AG04450 (cell line): ENCODE measurements at regions not wholly inside any gene's neighbourhood (a gene's known extent, or its start where the extent isn't known, plus 50 kb on each side); places are given as distances from the start of the nearest gene placed in this dataset.

Experiments used
- CTCF ChIA-PET: fragments of 300-600, 350-600 bp; formaldehyde crosslinking; extraction: SDS; loops from one replicate; lab custom pipeline; 2022; ENCODE audit warnings: antibody characterized with exemption, inconsistent platforms; lab: Charles Lee
- POLR2A ChIA-PET: fragments of 350-600 bp; formaldehyde crosslinking; extraction: SDS; loops from one replicate; lab custom pipeline; 2021; ENCODE audit warnings: antibody characterized with exemption, inconsistent platforms; lab: Yijun Ruan, JAX
- DNase-seq: peaks from one replicate; pipeline ENCODE4 v3.0.0-alpha.2; 2011; ENCODE audit warnings: low read depth, low spot score
- H3K27ac ChIP-seq: one replicate; pipeline ENCODE4 v1.5.1; 2012; ENCODE audit warnings: low read depth, low read length, control low read depth
- H3K27me3 ChIP-seq: one replicate; pipeline ENCODE4 v1.6.0; 2012; ENCODE audit warnings: low read length; ENCODE audit not compliant: control insufficient read depth, insufficient read depth
- H3K4me3 ChIP-seq: 2 replicates; pipeline ENCODE4 v1.5.1; 2011; ENCODE audit warnings: mild to moderate bottlenecking, low read depth, low read length, control low read depth
- H3K9me3 ChIP-seq: 2 replicates; pipeline ENCODE4 v1.5.1; 2012; ENCODE audit warnings: low read length; ENCODE audit not compliant: control insufficient read depth, insufficient read depth
- TF ChIP-seq, protein P1 (sequence below): IDR thresholded peaks from 2 replicates; pipeline ENCODE4 v1.5.1; 2011; ENCODE audit warnings: low read depth, low read length, control low read depth, inconsistent platforms

DNA sequence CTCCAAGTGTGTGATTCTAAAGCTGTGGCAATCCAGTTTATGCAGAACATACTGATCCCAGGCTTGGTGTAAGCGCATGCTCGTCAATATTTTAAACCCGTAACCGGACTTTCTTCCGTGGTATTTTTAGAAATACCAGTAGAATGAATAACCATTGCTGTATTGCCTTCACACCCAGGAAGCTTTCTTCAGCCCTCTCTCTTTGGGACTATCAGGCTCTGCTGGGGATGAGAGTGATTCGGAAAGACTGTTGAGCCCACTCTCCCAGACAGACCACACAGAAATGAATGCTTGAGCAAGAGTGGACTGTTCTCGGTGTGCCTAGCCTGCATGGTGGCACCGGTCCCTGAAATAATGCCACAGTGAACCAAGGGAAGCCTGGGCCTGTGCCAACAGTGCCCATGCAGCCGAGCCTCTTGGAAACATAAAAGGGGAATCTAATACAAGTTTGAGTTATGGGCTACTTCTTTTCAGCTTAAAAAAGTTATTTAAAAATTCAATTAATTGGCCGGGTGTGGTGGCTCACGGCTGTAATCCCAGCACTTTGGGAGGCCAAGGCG, 89.9 kb upstream of the ELAC2 start:
- POLR2A ChIA-PET, result no interaction called here
- no peaks in the 10 kb centered on the region for H3K9me3 ChIP-seq
- H3K27me3 ChIP-seq, result peaks cover 6% of the 10 kb centered on the region
- no peak for DNase-seq
- no peak overlapping the region for H3K27ac ChIP-seq
- TF ChIP-seq, protein P1, sequence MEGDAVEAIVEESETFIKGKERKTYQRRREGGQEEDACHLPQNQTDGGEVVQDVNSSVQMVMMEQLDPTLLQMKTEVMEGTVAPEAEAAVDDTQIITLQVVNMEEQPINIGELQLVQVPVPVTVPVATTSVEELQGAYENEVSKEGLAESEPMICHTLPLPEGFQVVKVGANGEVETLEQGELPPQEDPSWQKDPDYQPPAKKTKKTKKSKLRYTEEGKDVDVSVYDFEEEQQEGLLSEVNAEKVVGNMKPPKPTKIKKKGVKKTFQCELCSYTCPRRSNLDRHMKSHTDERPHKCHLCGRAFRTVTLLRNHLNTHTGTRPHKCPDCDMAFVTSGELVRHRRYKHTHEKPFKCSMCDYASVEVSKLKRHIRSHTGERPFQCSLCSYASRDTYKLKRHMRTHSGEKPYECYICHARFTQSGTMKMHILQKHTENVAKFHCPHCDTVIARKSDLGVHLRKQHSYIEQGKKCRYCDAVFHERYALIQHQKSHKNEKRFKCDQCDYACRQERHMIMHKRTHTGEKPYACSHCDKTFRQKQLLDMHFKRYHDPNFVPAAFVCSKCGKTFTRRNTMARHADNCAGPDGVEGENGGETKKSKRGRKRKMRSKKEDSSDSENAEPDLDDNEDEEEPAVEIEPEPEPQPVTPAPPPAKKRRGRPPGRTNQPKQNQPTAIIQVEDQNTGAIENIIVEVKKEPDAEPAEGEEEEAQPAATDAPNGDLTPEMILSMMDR, result no peak
- no peak overlapping the region for H3K4me3 ChIP-seq
- CTCF ChIA-PET, result no interaction called here

DNA sequence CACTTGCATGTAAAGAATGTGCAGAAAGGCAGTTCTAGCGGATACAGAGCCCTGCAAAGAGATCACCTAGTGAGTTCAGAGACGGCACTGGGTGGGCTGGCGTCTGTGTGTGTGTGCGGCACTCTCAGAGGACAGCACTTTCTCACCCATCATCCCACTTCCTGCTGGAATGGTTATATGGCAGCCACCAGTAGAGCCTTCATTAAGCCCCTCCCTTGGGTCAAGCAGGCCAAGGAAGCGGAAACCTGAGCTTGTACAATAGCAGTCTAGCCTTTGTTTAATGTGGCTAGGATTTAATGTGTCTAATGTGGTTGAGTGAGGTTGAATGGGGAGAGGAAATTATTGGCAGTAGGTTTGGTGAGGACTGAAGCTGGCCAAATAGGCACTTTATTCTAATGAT, 88.3 kb upstream of the ELAC2 start:
- ChIA-PET CTCF (no interaction called here), POLR2A (no interaction called here)
- no peak for DNase-seq
- no peak overlapping the region for H3K4me3 ChIP-seq
- peaks cover 3% of the 10 kb centered on the region for H3K27me3 ChIP-seq
- TF ChIP-seq, protein P1, result no peak
- no peak overlapping the region for H3K27ac ChIP-seq
- no peaks in the 10 kb centered on the region for H3K9me3 ChIP-seq

DNA sequence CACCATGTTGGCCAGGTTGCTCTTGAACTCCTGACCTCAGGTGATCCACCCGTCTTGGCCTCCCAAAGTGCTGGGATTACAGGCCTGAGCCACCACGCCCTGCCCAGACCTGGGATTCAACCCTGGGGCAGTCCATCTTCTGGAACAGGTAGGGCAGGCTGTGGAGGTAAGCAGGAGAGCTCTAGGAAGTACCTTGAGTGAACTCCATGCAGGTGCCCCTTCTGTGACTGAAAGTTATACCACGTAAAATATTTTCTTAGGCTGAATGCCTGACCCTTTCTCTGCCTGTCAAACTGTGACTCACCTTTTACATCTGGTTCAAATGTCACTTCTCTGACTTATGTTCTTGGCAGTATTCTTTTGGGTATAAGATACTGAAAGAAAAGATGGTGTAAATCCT, 86.7 kb upstream of the ELAC2 start:
- Histone ChIP-seq H3K27ac (no peak overlapping the region), H3K27me3 (peaks cover 3% of the 10 kb centered on the region), H3K4me3 (no peak overlapping the region), H3K9me3 (no peaks in the 10 kb centered on the region)
- no peak for DNase-seq
- CTCF ChIA-PET, result no interaction called here
- TF ChIP-seq, protein P1, result no peak
- POLR2A ChIA-PET, result no interaction called here

DNA sequence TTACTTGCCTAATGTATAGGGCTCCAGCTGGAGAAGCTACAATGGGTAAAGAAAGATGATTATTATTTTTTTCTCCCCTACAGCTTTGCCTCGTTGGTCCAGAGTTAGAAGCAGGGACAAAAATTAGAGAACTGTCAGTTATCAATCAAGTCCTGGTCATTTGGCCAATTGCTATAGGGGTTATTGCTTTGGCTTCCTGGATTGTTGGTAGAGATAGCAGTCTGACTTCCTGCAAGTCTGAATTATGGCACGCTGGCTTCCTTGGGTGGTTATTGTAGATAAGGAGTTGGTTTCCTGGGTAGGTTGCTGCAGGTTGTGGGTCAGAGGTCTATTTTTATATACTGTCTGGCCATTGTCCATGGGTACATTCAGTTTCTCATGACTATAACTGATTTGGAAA, 84.7 kb upstream of the ELAC2 start:
- ChIA-PET CTCF (interaction anchor here (1.1 to 1.7 kb wide), 2 partner anchors 12 to 72 kb away, joined by 3 read pairs; no protein-coding TSS in a partner anchor), POLR2A (no interaction called here)
- TF ChIP-seq, protein P1, result no peak

DNA sequence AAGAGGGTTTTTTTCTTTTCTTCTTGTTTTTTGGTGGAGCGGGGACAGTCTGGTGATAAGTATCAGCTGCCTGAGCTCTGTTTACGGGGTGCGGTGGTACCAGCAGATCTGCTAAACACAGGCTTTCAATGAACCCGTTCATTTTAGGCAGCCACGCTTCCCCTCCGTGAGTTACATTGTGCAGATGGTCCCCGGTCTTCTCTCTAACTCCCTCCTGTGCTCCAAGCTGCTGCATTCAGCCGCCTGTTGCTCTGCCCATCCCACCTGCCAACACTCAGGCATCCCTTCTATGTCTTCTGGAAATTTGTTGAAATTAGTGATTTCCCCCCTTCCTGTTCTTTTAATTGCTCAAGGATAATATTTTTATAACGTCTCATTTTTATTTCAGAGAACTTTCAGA, 82.1 kb upstream of the ELAC2 start:
- DNase-seq, result no peak
- TF ChIP-seq, protein P1, result no peak
- ChIA-PET CTCF (interaction anchor here (2.4 kb wide), 1 partner anchor 14 kb away, joined by 11 read pairs; no protein-coding TSS in a partner anchor), POLR2A (no interaction called here)
- Histone ChIP-seq H3K27ac (no peak overlapping the region), H3K4me3 (no peak overlapping the region), H3K9me3 (no peaks in the 10 kb centered on the region), H3K27me3 (no peaks in the 10 kb centered on the region)

More for the DNA sequence above, 84.7 kb upstream of the ELAC2 start:
- no peak overlapping the region for H3K27ac ChIP-seq
- no peak overlapping the region for H3K4me3 ChIP-seq
- H3K9me3 ChIP-seq, result no peaks in the 10 kb centered on the region
- no peaks in the 10 kb centered on the region for H3K27me3 ChIP-seq
- no peak for DNase-seq
